Body of pancreas (tissue), 4 donors: ENCODE measurements at regions not wholly inside any gene's neighbourhood (a gene's known extent, or its start where the extent isn't known, plus 50 kb on each side); places are given as distances from the start of the nearest gene placed in this dataset.

ENCODE experiments used
- POLR2A ChIP-seq, 3 donors: fragments of 450-650 bp; IDR thresholded peaks; one replicate each; pipeline ENCODE4 v1.6.1; 2016; ENCODE audit warnings: antibody characterized with exemption in 3 of 3, mild to moderate bottlenecking in 2 of 3
- TF ChIP-seq, protein P1 (sequence below), 7 experiments: fragments of 450-650 bp in 4 of 7; fragments of 200-600 bp in 3 of 7; sonication (generic) in 3 of 7; IDR thresholded peaks; one replicate each; pipeline ENCODE4 v1.5.1; 2016 to 2019; ENCODE audit warnings: antibody characterized with exemption in 7 of 7

DNA sequence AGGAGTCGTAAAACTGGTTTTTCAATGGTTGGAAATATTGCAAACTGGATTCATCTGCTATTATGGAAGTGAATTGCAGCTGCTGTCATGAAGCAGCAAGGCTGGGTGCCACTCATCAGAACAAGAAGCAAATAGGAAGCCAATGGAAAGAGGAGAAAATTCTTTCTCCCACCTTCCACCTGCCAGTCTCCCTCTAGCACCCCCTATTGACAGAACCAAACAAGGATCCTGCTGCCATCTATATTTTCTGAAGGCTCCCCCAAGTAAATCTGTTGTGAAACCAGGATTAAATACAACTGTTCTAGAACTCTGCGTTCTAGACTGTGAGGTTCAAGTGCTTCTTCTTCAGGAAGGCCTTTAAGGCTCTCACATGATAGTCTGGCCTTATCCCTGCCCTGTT is 286.6 kb downstream of the AACS start:
- TF ChIP-seq, protein P1, sequence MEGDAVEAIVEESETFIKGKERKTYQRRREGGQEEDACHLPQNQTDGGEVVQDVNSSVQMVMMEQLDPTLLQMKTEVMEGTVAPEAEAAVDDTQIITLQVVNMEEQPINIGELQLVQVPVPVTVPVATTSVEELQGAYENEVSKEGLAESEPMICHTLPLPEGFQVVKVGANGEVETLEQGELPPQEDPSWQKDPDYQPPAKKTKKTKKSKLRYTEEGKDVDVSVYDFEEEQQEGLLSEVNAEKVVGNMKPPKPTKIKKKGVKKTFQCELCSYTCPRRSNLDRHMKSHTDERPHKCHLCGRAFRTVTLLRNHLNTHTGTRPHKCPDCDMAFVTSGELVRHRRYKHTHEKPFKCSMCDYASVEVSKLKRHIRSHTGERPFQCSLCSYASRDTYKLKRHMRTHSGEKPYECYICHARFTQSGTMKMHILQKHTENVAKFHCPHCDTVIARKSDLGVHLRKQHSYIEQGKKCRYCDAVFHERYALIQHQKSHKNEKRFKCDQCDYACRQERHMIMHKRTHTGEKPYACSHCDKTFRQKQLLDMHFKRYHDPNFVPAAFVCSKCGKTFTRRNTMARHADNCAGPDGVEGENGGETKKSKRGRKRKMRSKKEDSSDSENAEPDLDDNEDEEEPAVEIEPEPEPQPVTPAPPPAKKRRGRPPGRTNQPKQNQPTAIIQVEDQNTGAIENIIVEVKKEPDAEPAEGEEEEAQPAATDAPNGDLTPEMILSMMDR (IDR thresholded peaks at IDR 0.05), result no peak
- no peak for TF ChIP-seq POLR2A (IDR thresholded peaks at IDR 0.05)
